SU-DHL-6 (cell line): ENCODE measurements at regions not wholly inside any gene's neighbourhood (a gene's known extent, or its start where the extent isn't known, plus 50 kb on each side); places are given as distances from the start of the nearest gene placed in this dataset.

ENCODE experiments used
- EZH2phosphoT487 ChIP-seq: fragments of 200-600 bp; sonication (generic), shearing (Covaris generic); conservative IDR thresholded peaks from 2 replicates; pipeline ENCODE4 v1.6.1; 2018; ENCODE audit warnings: mild to moderate bottlenecking, antibody characterized with exemption, low read length, moderate library complexity, mixed read lengths
- TF ChIP-seq, protein P1 (sequence below): fragments of 200-600 bp; sonication (generic); IDR thresholded peaks from one replicate; pipeline ENCODE4 v1.5.1; 2017; ENCODE audit warnings: antibody characterized with exemption, mild to moderate bottlenecking, low read length, moderate library complexity; ENCODE audit not compliant: insufficient read depth, poor library complexity, severe bottlenecking

DNA sequence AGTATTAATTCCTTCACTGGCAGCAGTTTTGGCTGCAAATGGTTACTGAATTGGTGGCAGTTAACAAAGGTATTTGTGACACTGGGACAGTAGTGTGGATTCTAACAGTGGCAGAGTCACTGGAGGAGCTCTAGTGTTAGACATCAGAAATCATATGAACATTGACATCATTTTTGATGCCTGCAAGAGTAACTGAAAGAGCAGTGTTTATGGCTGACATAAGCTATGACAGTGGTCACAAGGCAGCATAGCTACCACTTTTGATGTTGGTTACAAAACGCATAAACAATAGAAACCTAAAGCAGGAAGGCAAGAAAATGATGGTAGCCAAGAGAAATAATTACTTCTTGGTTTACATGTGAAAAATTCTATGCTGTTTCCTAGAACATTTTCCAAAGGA is 326.7 kb upstream of the MAN1A1 start:
- TF ChIP-seq, protein P1, sequence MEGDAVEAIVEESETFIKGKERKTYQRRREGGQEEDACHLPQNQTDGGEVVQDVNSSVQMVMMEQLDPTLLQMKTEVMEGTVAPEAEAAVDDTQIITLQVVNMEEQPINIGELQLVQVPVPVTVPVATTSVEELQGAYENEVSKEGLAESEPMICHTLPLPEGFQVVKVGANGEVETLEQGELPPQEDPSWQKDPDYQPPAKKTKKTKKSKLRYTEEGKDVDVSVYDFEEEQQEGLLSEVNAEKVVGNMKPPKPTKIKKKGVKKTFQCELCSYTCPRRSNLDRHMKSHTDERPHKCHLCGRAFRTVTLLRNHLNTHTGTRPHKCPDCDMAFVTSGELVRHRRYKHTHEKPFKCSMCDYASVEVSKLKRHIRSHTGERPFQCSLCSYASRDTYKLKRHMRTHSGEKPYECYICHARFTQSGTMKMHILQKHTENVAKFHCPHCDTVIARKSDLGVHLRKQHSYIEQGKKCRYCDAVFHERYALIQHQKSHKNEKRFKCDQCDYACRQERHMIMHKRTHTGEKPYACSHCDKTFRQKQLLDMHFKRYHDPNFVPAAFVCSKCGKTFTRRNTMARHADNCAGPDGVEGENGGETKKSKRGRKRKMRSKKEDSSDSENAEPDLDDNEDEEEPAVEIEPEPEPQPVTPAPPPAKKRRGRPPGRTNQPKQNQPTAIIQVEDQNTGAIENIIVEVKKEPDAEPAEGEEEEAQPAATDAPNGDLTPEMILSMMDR, result no peak
- no peak for TF ChIP-seq EZH2phosphoT487
